HepG2 (cell line): ENCODE measurements at regions not wholly inside any gene's neighbourhood (a gene's known extent, or its start where the extent isn't known, plus 50 kb on each side); places are given as distances from the start of the nearest gene placed in this dataset.

Experiments
- ATAC-seq: fragments of 200-7000 bp; cut with Tn5 transposase; 3 replicates; pipeline ENCODE4 v1.9.1; 2020; ENCODE audit warnings: mild to moderate bottlenecking, moderate library complexity
- BruUV-seq: library from RNA; stranded (reverse); fragments of 400-500 nt; replicated peaks from 2 replicates; lab custom pipeline; 2021; lab: Mats Ljungman, UMichigan
- CTCF ChIA-PET: fragments of 300-600 bp; formaldehyde crosslinking; extraction: SDS; loops from one replicate; lab custom pipeline; 2021; ENCODE audit warnings: low total read pairs, inconsistent platforms, low intra/inter-chr PET ratio; lab: Yijun Ruan, JAX
- POLR2A ChIA-PET: fragments of 350-600 bp; sonication (Branson Sonifier 250); formaldehyde crosslinking; loops from one replicate; lab custom pipeline; 2020; ENCODE audit warnings: antibody characterized with exemption, inconsistent platforms; lab: Yijun Ruan, JAX
- DNase-seq: peaks from one replicate; pipeline ENCODE4 v3.0.0-alpha.2; 2015; ENCODE audit warnings: low spot score
- FAIRE-seq: peaks from 3 replicates; lab custom pipeline; 2011; peaks lifted over from hg19 to GRCh38; lab: Jason Lieb, UNC
- H2AFZ ChIP-seq: one replicate; pipeline ENCODE4 v1.6.1; 2011; ENCODE audit warnings: low read length, inconsistent platforms
- H3K27ac ChIP-seq: fragments of 300-600 bp; 3 replicates; pipeline ENCODE4 v1.8.0; 2011; ENCODE audit warnings: mixed run types, mild to moderate bottlenecking, mixed read lengths, low read length, inconsistent platforms; ENCODE audit not compliant: insufficient read depth; ENCODE audit errors: extremely low read length
- H3K27me3 ChIP-seq, 2 experiments: fragments of 200-600 bp in 1 of 2; 2 replicates in 1 of 2; 3 replicates in 1 of 2; pipeline versions ENCODE4 v1.6.0 to v1.8.0; 2011; ENCODE audit warnings: low read length in 2 of 2, mild to moderate bottlenecking in 2 of 2, moderate library complexity in 2 of 2, inconsistent platforms in 1 of 2; ENCODE audit not compliant: insufficient read depth in 2 of 2, control insufficient read depth in 1 of 2
- H3K36me3 ChIP-seq, 2 experiments: fragments of 200-600 bp in 1 of 2; replicated peaks in 1 of 2; 2 replicates in 1 of 2; 3 replicates in 1 of 2; pipeline versions ENCODE4 v1.5.1 to v1.8.0; 2011; ENCODE audit warnings: low read length in 2 of 2, inconsistent platforms in 1 of 2; ENCODE audit not compliant: insufficient read depth in 2 of 2, control insufficient read depth in 1 of 2
- H3K4me1 ChIP-seq: 2 replicates; pipeline ENCODE4 v1.5.1; 2012; ENCODE audit warnings: low read length, inconsistent platforms; ENCODE audit not compliant: insufficient read depth
- H3K4me2 ChIP-seq: 2 replicates; pipeline ENCODE4 v1.6.0; 2011; ENCODE audit warnings: low read depth, low read length, inconsistent platforms
- H3K4me3 ChIP-seq, 3 experiments: fragments of 200-600 bp in 1 of 3; sonication (generic), shearing (Covaris generic) in 1 of 3; replicated peaks in 1 of 3; 2 replicates each; pipeline ENCODE4 v1.5.1; 2011 to 2016; ENCODE audit warnings: low read length in 3 of 3, inconsistent platforms in 2 of 3, low read depth in 2 of 3, mild to moderate bottlenecking in 2 of 3, control low read depth in 1 of 3, mixed read lengths in 1 of 3; ENCODE audit not compliant: insufficient read depth in 1 of 3
- H3K79me2 ChIP-seq: one replicate; pipeline ENCODE4 v1.6.1; 2011; ENCODE audit warnings: low read length, inconsistent platforms; ENCODE audit not compliant: insufficient read depth
- H3K9ac ChIP-seq: 2 replicates; pipeline ENCODE4 v1.6.0; 2011; ENCODE audit warnings: mild to moderate bottlenecking, low read depth, low read length, inconsistent platforms; ENCODE audit not compliant: insufficient read depth
- H3K9me3 ChIP-seq: 2 replicates; pipeline ENCODE4 v1.5.1; 2012; ENCODE audit warnings: mild to moderate bottlenecking, low read length
- H4K20me1 ChIP-seq: 2 replicates; pipeline ENCODE4 v1.6.0; 2011; ENCODE audit warnings: inconsistent platforms, mild to moderate bottlenecking, low read length, moderate library complexity; ENCODE audit not compliant: insufficient read depth
- GABPA ChIP-seq, 2 experiments: IDR thresholded peaks; 2 replicates each; pipeline ENCODE4 v1.6.1; 2011 to 2016; ENCODE audit warnings: low read depth in 2 of 2, low read length in 1 of 2, missing biosample characterization in 1 of 2, missing genetic modification characterization in 1 of 2
- GZF1 ChIP-seq: sonication (generic); formaldehyde crosslinking; IDR thresholded peaks from 2 replicates; pipeline ENCODE4 v1.5.1; 2020; ENCODE audit warnings: mild to moderate bottlenecking, missing genetic modification reagents
- KAT7 ChIP-seq: IDR thresholded peaks from 2 replicates; pipeline ENCODE4 v1.6.1; 2018; ENCODE audit warnings: borderline replicate concordance, missing compliant biosample characterization
- NFKB2 ChIP-seq: sonication (generic); formaldehyde crosslinking; IDR thresholded peaks from 2 replicates; pipeline ENCODE4 v1.4.0; 2020; ENCODE audit warnings: missing genetic modification reagents, borderline replicate concordance
- PPARG ChIP-seq: conservative IDR thresholded peaks from 2 replicates; pipeline ENCODE4 v1.6.1; 2016; ENCODE audit warnings: missing biosample characterization, missing genetic modification reagents
- RCOR2 ChIP-seq: IDR thresholded peaks from 2 replicates; pipeline ENCODE4 v1.6.1; 2016; ENCODE audit warnings: missing biosample characterization, missing genetic modification reagents
- SRSF1 ChIP-seq: fragments of 200-400 bp; formaldehyde crosslinking; optimal IDR thresholded peaks from 2 replicates; pipeline ENCODE3; 2017; ENCODE audit warnings: mild to moderate bottlenecking, low read depth, low read length, moderate library complexity
- WIZ ChIP-seq: sonication (generic); formaldehyde crosslinking; IDR thresholded peaks from 2 replicates; pipeline ENCODE4 v1.5.1; 2020; ENCODE audit warnings: mild to moderate bottlenecking, missing genetic modification reagents
- ZC3H4 ChIP-seq: sonication (generic); formaldehyde crosslinking; IDR thresholded peaks from 2 replicates; pipeline ENCODE4 v1.4.0; 2020; ENCODE audit warnings: missing genetic modification reagents, borderline replicate concordance
- ZNF777 ChIP-seq: sonication (generic); formaldehyde crosslinking; IDR thresholded peaks from 2 replicates; pipeline ENCODE4 v1.4.0; 2020; ENCODE audit warnings: missing genetic modification reagents
- WGBS: methylation state at CpG from one replicate; pipeline ENCODE4 v1.1.6; 2017; ENCODE audit warnings: low lambda C conversion rate; 5-methylcytosine and 5-hydroxymethylcytosine counted together
- in situ Hi-C: cut with HindIII; loops from 2 replicates; pipeline ENCODE4 v1.10.0; 2017; ENCODE audit warnings: low pct_unique_long_range_greater_than_20kb; ENCODE audit not compliant: extremely low pct_ligation_motif_present
- intact Hi-C: fragments of 100-400 bp; cut with micrococcal nuclease; formaldehyde crosslinking; loops from one replicate; pipeline ENCODE4 v1.10.0; 2022; ENCODE audit not compliant: unreplicated experiment
- TF ChIP-seq, protein P1 (sequence below): sonication (generic); formaldehyde crosslinking; IDR thresholded peaks from 2 replicates; pipeline ENCODE4 v1.5.0; 2020; ENCODE audit warnings: missing genetic modification reagents, mild to moderate bottlenecking, borderline replicate concordance

DNA sequence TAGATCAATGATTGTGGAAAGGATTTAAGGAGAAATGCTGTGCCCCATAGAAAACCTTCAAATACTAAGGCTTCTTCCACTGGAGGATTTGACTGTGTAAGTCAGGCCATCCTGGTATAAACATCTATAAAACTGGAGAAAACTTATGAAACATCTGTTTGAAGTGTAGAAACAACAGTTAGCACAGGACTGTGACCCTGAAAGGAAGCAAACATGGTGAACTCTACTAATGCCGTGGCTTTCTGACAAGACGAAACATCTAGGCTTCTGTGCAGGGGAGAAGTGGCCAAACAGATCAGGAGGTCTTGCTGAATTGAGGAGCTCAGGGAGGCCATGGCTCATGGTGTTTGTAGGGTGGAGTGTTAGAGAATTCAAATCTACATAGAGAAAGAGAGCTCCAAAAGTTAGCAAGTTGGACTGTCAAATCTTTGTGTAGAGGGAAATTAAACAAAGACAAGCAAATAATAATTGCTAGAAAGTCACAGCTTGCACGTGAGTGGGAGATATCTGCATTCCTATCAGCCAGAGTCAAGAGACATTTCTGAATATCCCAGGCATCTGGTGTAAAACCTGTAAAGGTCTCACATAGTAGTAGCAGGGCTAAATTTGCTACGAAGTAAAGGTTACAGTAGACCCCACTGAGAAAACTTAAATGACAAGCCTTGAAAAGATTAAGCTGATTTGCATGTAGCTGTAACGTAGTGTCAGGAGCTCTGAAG is 566.8 kb upstream of the B3GALT2 start:
- in situ Hi-C loops (no loop called here), intact Hi-C loops (no loop called here)
- H3K36me3 ChIP-seq = no peaks in the 10 kb centered on the region
- no peaks in the 10 kb centered on the region for H3K9me3 ChIP-seq
- no peak overlapping the region for H3K27ac ChIP-seq
- FAIRE-seq (no peak), ATAC-seq (no peak), DNase-seq (no peak)
- BruUV-seq = no TSS peak
- TF ChIP-seq ZNF777 (CRISPR knock-in tag) = no peak
- TF ChIP-seq, protein P1, sequence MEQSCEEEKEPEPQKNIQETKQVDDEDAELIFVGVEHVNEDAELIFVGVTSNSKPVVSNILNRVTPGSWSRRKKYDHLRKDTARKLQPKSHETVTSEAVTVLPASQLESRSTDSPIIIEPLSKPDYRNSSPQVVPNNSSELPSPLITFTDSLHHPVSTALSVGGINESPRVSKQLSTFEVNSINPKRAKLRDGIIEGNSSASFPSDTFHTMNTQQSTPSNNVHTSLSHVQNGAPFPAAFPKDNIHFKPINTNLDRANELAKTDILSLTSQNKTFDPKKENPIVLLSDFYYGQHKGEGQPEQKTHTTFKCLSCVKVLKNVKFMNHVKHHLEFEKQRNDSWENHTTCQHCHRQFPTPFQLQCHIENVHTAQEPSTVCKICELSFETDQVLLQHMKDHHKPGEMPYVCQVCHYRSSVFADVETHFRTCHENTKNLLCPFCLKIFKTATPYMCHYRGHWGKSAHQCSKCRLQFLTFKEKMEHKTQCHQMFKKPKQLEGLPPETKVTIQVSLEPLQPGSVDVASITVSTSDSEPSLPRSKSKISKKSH = no peak
- no peak for TF ChIP-seq WIZ (CRISPR knock-in tag)
- no peak for TF ChIP-seq GABPA (IDR thresholded peaks at IDR 0.05; ENCODE audit: low read depth, low read length)
- no peak for TF ChIP-seq GABPA (CRISPR knock-in tag; IDR thresholded peaks at IDR 0.05; ENCODE audit: low read depth)
- no peak for TF ChIP-seq PPARG (CRISPR knock-in tag)
- no peak for TF ChIP-seq RCOR2 (CRISPR knock-in tag)
- no peak for TF ChIP-seq GZF1 (CRISPR knock-in tag)
- TF ChIP-seq ZC3H4 (CRISPR knock-in tag) = no peak
- no peak for TF ChIP-seq KAT7 (CRISPR knock-in tag)
- TF ChIP-seq NFKB2 (CRISPR knock-in tag) = no peak
- no peak for TF ChIP-seq SRSF1
- POLR2A ChIA-PET = no interaction called here
- no peaks in the 10 kb centered on the region for H3K27me3 ChIP-seq
- H3K4me1 ChIP-seq = no peaks in the 10 kb centered on the region
- H4K20me1 ChIP-seq = no peaks in the 10 kb centered on the region
- no peak overlapping the region for H3K4me3 ChIP-seq
- no peaks in the 10 kb centered on the region for H3K79me2 ChIP-seq
- WGBS = 2% methylated on average over 5 of the region's 5 CpGs
- no peak overlapping the region for H3K9ac ChIP-seq
- H3K4me2 ChIP-seq = no peak overlapping the region
- CTCF ChIA-PET = no interaction called here
- no peak overlapping the region for H2AFZ ChIP-seq
